WERI-Rb-1 (cell line): ENCODE measurements at regions not wholly inside any gene's neighbourhood (a gene's known extent, or its start where the extent isn't known, plus 50 kb on each side); places are given as distances from the start of the nearest gene placed in this dataset.

Experiments
- DNase-seq: peaks from one replicate; pipeline ENCODE4 v3.0.0-alpha.2; 2020
- H3K27ac ChIP-seq: fragments of 250-450 bp; sonication (Bioruptor Pico); 2 replicates; pipeline ENCODE4 v1.5.1; 2020; ENCODE audit warnings: mild to moderate bottlenecking, moderate library complexity
- H3K27me3 ChIP-seq: fragments of 250-450 bp; sonication (Bioruptor Pico); 2 replicates; pipeline ENCODE4 v1.5.1; 2021; ENCODE audit warnings: mild to moderate bottlenecking, low read depth, moderate library complexity; ENCODE audit not compliant: insufficient read depth, severe bottlenecking
- H3K36me3 ChIP-seq: fragments of 250-450 bp; sonication (Bioruptor Pico); 2 replicates; pipeline ENCODE4 v1.5.1; 2020; ENCODE audit warnings: mild to moderate bottlenecking, moderate library complexity
- H3K4me3 ChIP-seq: 2 replicates; pipeline ENCODE4 v1.5.1; 2011; ENCODE audit warnings: low read depth, mild to moderate bottlenecking, control low read depth, low read length
- H3K9me3 ChIP-seq: fragments of 250-450 bp; sonication (Bioruptor Pico); 2 replicates; pipeline ENCODE4 v1.5.1; 2021; ENCODE audit warnings: mild to moderate bottlenecking, moderate library complexity; ENCODE audit not compliant: severe bottlenecking
- CTCF ChIP-seq: IDR thresholded peaks from 2 replicates; pipeline ENCODE4 v1.5.1; 2011; ENCODE audit warnings: low read depth, mild to moderate bottlenecking, control low read depth, inconsistent platforms, low read length

- DNase-seq, result no peak
- no peaks in the 10 kb centered on the region for H3K36me3 ChIP-seq
- no peak for TF ChIP-seq CTCF
- H3K27me3 ChIP-seq, result peaks cover 3% of the 10 kb centered on the region
- no peak overlapping the region for H3K27ac ChIP-seq
- H3K9me3 ChIP-seq, result no peaks in the 10 kb centered on the region
- no peak overlapping the region for H3K4me3 ChIP-seq
Observed at GRCh38 chr3:188975600-188976314, 196.0 kb upstream of the TPRG1 start.

DNA sequence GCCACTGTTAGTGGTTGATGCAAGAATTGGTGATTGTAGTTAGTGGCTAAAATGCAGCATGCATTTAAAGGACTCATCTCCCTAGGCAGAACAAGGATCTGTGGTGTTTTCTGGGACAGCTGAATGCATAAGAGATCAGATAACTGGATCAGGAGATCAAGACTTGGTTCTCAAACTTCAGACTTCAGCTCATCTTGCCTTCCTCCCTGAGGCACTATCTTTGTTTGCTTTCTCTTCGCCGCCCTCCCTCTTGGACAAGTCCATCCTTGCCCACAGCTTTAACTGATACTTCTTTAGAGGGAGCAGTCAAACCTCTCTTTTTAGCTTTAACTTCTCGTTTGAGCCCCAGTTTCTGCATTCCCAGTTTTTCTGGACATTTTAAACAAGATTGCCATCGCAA is 195.4 kb upstream of the TPRG1 start:
- no peak for TF ChIP-seq CTCF

DNA sequence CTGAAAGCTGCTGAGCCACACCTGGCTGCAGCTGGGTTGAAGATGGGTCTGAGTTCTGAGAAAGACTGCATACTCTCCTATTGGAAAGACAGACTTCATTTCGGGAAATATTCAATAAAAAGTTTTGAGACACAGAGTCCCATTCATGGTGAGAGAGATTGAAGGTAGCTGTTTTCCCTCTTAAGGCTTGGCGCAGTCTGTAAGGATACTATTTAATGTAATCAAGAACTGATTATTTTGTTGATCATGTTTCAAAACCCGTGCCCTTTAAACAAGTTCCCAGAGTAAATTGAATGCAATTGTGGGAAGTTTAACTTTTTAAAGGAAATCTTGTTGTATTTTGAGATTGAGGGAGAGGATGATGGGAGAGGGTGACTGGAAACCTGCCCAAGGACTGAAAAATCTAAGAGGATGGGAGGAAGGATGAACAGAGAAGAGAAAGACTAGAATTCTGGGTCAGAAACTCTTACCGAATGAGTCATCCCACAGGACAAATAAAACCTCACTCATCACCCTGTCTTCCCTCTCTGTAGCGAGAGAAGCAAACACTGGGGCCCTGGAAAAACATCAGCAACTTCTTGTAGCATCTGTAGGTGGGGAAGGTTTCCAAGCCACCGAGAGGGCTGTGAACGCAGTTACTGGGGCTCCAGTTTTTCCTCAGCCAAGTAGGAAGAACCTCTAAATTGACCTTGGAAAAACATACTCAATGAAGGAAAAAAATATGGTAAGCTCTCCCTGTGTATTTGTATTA is 193.2 kb upstream of the TPRG1 start:
- no peak for TF ChIP-seq CTCF
- H3K9me3 ChIP-seq, result no peaks in the 10 kb centered on the region
- peaks cover 3% of the 10 kb centered on the region for H3K27me3 ChIP-seq
- no peak overlapping the region for H3K4me3 ChIP-seq
- no peak for DNase-seq
- H3K36me3 ChIP-seq, result no peaks in the 10 kb centered on the region
- no peak overlapping the region for H3K27ac ChIP-seq

More for the DNA sequence above, 195.4 kb upstream of the TPRG1 start:
- H3K9me3 ChIP-seq, result no peaks in the 10 kb centered on the region
- H3K27me3 ChIP-seq, result peaks cover 3% of the 10 kb centered on the region
- H3K27ac ChIP-seq, result no peak overlapping the region
- H3K4me3 ChIP-seq, result no peak overlapping the region
- no peak for DNase-seq
- no peaks in the 10 kb centered on the region for H3K36me3 ChIP-seq

DNA sequence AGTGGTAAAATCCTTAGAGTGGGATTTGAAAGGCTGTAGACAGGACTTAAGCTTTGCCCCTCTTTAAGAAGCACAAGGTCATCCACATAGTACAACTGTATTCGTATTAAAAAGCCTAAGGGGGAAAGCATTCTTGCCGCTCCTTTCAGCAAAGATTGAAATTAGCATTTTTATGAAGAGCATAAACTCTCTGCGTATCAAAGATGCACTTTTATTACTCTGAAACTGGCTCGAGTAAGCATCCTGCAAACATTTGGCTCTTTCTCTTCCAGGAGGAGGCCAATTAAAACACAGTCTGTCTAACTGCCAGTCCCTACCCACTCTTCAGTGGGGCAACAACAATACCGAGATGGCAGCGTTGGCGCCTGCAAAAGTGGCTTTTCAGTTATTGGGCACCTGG is 192.5 kb upstream of the TPRG1 start:
- H3K9me3 ChIP-seq, result no peaks in the 10 kb centered on the region
- H3K27ac ChIP-seq, result no peak overlapping the region
- H3K36me3 ChIP-seq, result no peaks in the 10 kb centered on the region
- H3K27me3 ChIP-seq, result peaks cover 3% of the 10 kb centered on the region
- TF ChIP-seq CTCF, result no peak
- no peak overlapping the region for H3K4me3 ChIP-seq
- DNase-seq, result no peak

DNA sequence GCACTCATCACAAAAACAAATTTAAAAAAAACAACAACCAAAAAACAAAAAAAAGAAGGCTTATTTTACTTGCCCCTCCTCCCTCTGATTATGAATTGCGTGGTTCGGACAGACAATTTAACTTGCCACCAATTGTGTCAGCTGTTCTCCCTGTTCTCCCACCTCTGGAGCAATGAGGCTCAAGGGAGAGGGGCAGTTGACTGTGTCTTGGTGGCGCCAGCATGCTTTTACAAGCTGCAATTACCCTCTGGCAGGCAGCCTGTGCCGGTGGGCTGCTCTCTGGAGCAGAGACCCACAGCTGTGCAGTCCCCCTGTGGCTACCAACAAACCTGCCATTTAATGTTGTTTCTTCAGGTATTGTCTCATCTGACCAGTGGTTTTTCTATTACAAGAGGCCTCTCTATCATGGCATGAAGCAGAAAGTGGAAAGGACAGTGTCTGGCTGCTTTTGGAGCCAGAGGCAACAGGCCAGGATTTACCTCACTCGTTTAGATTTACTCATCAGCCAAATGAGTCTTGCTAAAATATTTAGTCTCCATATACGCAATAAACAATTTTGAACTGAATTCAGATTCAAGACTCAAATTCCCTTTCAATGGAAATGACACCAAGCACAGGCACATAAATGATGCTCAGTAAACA is 192.0 kb upstream of the TPRG1 start:
- no peak overlapping the region for H3K27ac ChIP-seq
- H3K4me3 ChIP-seq, result no peak overlapping the region
- no peak for DNase-seq

More for the DNA sequence above, 192.0 kb upstream of the TPRG1 start:
- H3K9me3 ChIP-seq, result no peaks in the 10 kb centered on the region
- H3K27me3 ChIP-seq, result peaks cover 3% of the 10 kb centered on the region
- no peak for TF ChIP-seq CTCF
- no peaks in the 10 kb centered on the region for H3K36me3 ChIP-seq
